Right atrium auricular region (tissue), 2 donors: ENCODE measurements at regions not wholly inside any gene's neighbourhood (a gene's known extent, or its start where the extent isn't known, plus 50 kb on each side); places are given as distances from the start of the nearest gene placed in this dataset.
"Not testable (repeated sequence)": the region's sequence is repeated elsewhere in the genome, so short reads cannot be mapped to it uniquely, and the experiment has no call there.

ENCODE experiments used
- DNase-seq: peaks from one replicate; pipeline ENCODE4 v3.0.0-alpha.2; 2019; ENCODE audit warnings: low spot score
- H3K27ac ChIP-seq, 2 donors: fragments of 200-600 bp; sonication (generic); 1 replicate in 1 of 2; 2 replicates in 1 of 2; pipeline ENCODE4 v1.5.1; 2016 to 2019
- H3K27me3 ChIP-seq, 2 donors: fragments of 200-600 bp; sonication (generic); one replicate each; pipeline versions ENCODE4 v1.5.1 to v1.6.0; 2017 to 2019
- H3K36me3 ChIP-seq: fragments of 200-600 bp; sonication (generic); one replicate; pipeline ENCODE4 v1.5.1; 2016
- H3K4me1 ChIP-seq, 2 donors: fragments of 200-600 bp; sonication (generic); one replicate each; pipeline versions ENCODE4 v1.5.1 to v1.6.0; 2017 to 2019
- H3K4me3 ChIP-seq, 2 donors: fragments of 200-600 bp; sonication (generic); 1 replicate in 1 of 2; 2 replicates in 1 of 2; pipeline ENCODE4 v1.5.1; 2017 to 2019; ENCODE audit warnings: mild to moderate bottlenecking in 1 of 2, moderate library complexity in 1 of 2
- H3K9me3 ChIP-seq, 2 donors: fragments of 200-600 bp; sonication (generic); one replicate each; pipeline ENCODE4 v1.5.1; 2019
- TF ChIP-seq, protein P1 (sequence below), 2 donors: fragments of 200-600 bp; sonication (generic); IDR thresholded peaks; one replicate each; pipeline ENCODE4 v1.5.1; 2019; ENCODE audit warnings: antibody characterized with exemption in 2 of 2

DNA sequence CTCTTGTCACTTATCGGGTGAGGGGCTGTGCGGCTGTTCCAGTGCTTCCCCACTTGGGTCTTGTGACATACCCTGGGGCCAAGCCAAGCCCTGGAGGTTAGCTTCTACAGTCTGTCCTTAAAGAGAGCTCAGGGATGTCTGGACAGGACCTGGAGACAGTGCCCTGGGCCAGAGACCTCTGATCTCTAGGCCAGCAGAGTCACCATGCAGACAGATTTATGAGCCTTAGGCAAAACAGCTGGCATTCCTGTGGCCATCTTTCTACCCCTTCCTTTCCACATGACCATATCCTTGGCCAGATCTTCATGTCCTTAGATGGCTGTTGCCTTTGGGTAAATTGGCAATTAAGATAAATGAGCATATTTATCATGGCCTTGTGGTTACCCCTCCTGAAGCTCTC lies 678.6 kb downstream of the MAFB start:
- no peaks in the 10 kb centered on the region for H3K36me3 ChIP-seq
- H3K4me1 ChIP-seq = no peaks in the 10 kb centered on the region
- DNase-seq = no peak
- no peak overlapping the region for H3K4me3 ChIP-seq
- no peaks in the 10 kb centered on the region for H3K9me3 ChIP-seq
- H3K27me3 ChIP-seq = no peaks in the 10 kb centered on the region
- H3K27ac ChIP-seq = no peak overlapping the region
- TF ChIP-seq, protein P1, sequence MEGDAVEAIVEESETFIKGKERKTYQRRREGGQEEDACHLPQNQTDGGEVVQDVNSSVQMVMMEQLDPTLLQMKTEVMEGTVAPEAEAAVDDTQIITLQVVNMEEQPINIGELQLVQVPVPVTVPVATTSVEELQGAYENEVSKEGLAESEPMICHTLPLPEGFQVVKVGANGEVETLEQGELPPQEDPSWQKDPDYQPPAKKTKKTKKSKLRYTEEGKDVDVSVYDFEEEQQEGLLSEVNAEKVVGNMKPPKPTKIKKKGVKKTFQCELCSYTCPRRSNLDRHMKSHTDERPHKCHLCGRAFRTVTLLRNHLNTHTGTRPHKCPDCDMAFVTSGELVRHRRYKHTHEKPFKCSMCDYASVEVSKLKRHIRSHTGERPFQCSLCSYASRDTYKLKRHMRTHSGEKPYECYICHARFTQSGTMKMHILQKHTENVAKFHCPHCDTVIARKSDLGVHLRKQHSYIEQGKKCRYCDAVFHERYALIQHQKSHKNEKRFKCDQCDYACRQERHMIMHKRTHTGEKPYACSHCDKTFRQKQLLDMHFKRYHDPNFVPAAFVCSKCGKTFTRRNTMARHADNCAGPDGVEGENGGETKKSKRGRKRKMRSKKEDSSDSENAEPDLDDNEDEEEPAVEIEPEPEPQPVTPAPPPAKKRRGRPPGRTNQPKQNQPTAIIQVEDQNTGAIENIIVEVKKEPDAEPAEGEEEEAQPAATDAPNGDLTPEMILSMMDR (IDR thresholded peaks at IDR 0.05) = no peak

DNA sequence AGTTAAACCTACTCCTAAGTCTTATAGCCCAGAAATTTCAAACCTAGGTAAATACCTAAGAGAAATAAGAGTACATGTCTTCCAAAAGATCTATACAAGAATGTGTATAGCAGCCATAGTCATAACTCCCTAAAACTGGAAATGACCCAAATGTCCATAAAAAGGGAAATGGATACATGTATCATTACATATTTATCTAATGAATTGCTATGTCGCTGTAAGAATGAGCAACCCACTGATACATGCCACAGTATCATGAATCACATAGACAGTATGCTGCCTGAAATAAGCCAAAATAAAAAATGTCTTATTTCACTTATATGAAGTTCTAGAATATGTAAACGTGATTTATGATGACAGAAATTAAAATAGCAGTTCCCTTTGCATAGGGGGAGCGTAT lies 679.5 kb downstream of the MAFB start:
- TF ChIP-seq, protein P1 (IDR thresholded peaks at IDR 0.05) = no peak
- Histone ChIP-seq H3K27ac (no peak overlapping the region), H3K9me3 (no peaks in the 10 kb centered on the region), H3K36me3 (no peaks in the 10 kb centered on the region), H3K27me3 (no peaks in the 10 kb centered on the region), H3K4me3 (no peak overlapping the region), H3K4me1 (no peaks in the 10 kb centered on the region)
- DNase-seq = no peak

DNA sequence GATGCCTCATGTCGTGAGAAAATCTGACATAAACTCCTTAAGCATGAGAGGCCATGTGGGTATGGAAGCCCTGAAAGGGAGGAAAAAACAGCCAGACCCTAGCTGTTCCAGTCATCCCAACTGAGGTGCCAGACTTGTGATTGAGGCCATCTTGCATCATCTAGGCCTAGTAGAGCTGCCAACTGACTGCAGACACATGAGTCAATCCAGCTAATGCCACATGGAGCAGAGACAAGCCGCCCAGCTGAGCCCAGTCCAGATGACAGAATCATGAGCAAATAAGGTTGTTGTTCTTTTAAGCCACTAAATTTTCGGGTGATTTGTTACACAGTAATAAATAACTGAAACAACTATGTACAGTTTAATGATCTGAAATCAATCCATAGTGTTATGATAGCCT lies 680.9 kb downstream of the MAFB start:
- TF ChIP-seq, protein P1 (IDR thresholded peaks at IDR 0.05) = no peak
- DNase-seq = no peak
- no peaks in the 10 kb centered on the region for H3K36me3 ChIP-seq
- no peak overlapping the region for H3K4me3 ChIP-seq
- no peak overlapping the region for H3K27ac ChIP-seq
- no peaks in the 10 kb centered on the region for H3K27me3 ChIP-seq
- H3K4me1 ChIP-seq = no peaks in the 10 kb centered on the region
- H3K9me3 ChIP-seq = no peaks in the 10 kb centered on the region

DNA sequence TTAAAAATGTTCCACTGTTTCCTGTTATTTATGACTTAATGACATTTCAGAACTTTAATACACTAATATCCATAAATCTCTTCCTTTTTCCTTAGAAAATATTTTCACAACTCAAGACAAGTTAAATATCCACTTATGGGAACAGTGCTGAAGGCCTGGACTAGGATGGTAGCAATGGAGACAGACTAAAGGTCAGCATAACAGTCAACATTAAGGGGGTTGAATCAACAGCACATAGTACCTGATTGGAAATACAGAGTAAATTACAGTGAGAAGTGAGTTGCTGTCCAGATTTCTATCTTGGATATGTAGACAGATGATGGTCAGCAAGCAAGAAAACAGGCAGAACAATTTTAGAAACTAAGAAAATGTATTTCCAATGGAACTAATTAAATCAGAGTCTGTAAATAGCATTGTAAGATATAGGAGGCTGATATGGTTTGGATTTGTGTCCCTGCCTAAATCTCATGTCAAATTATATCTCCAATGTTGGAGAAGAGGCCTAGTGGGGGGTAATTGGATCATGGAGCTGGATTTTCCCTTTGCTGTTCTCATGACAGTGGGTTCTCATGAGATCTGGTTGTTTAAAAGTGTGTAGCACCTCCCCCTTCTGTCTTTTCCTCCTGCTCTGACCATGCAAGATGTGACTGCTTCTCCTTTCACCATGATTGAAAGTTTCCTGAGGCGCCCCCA lies 682.7 kb downstream of the MAFB start:
- Histone ChIP-seq H3K27ac (no peak overlapping the region), H3K4me3 (no peak overlapping the region), H3K27me3 (no peaks in the 10 kb centered on the region), H3K4me1 (no peaks in the 10 kb centered on the region), H3K9me3 (no peaks in the 10 kb centered on the region), H3K36me3 (no peaks in the 10 kb centered on the region)
- no peak for DNase-seq
- TF ChIP-seq, protein P1 (IDR thresholded peaks at IDR 0.05) = no peak

DNA sequence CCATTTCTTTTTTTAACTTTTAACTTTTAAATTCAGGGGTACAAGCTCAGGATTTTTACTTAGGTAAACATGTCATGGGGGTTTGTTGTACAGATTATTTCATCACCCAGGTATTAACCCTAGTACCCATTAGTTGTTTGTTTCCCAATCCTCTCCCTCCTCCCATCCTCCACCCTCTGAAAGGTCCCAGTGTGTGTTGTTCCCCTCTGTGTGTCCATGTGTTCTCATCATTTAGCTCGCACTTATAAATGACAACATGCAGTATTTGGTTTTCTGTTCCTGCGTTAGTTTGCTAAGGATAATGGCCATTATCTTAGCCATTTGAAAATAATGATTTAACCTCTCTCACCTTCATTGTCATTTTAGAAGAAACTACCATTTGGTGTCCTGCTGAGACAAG lies 684.9 kb downstream of the MAFB start:
- not testable (repeated sequence) for H3K27ac ChIP-seq, H3K27me3 ChIP-seq, H3K9me3 ChIP-seq, H3K36me3 ChIP-seq, DNase-seq, H3K4me3 ChIP-seq, H3K4me1 ChIP-seq

GRCh38 chr20:39993742-39994141 lies 695.3 kb downstream of the MAFB start:
- H3K27me3 ChIP-seq = no peaks in the 10 kb centered on the region
- peak overlapping the region in 1 of 2 donors; percentile 1 for H3K27ac ChIP-seq
- TF ChIP-seq, protein P1 (IDR thresholded peaks at IDR 0.05) = no peak
- H3K9me3 ChIP-seq = peaks cover 0 to 13% of the 10 kb centered on the region in 2 donors
- no peak overlapping the region for H3K4me3 ChIP-seq
- H3K4me1 ChIP-seq = peaks cover 0 to 5% of the 10 kb centered on the region in 2 donors
- DNase-seq = no peak
- no peaks in the 10 kb centered on the region for H3K36me3 ChIP-seq
